ENCODE measurements at regions not wholly inside any gene's neighbourhood (a gene's known extent, or its start where the extent isn't known, plus 50 kb on each side); places are given as distances from the start of the nearest gene placed in this dataset.
"Not testable (repeated sequence)": the region's sequence is repeated elsewhere in the genome, so short reads cannot be mapped to it uniquely, and the experiment has no call there.

DNA sequence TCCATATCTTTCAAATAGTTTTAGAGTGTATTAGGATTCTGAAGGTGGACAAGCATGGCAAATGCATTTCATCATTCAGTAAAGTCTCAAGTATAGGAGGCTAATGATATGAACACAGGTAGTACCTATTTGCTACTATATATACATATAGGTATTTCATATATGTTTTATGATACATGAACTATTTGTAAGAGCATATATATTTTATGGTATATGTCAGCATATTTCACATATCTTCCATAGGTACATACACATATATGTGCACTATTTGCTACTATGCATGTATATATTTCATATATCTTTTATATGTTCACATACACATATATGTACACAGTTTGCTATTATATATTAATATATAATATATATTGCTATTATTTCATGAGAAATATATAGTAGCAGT is 1291.7 kb upstream of the MIR17HG start:
- intact Hi-C loops (cut with DNase I; ENCODE audit: low total_unique reads) (no loop called here), in situ Hi-C loops (cut with MboI; ENCODE audit: low pct_ligation_motif_present in 1 of 4, low pct_unique_long_range_greater_than_20kb in 1 of 4, low sequenced_read_pairs in 3 of 4) (no loop called here)
- H3K9me3 ChIP-seq: no peaks in the 10 kb centered on the region

DNA sequence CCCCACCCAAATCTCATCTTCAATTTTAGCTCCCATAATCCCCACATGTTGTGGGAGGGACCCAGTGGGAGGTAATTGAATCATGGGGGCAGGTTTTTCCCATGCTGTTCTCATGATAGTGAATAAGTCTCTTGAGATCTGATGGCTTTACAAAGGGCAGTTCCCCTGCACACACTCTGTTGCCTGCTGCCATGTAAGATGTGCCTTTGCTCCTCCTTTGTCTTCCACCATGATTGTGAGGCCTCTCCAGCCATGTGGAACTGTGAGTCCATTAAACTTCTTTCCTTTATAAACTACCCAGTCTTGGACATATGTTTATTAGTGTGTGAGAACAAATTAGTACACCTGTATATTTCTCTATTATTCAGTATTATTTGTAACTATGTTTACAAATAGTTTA is 1283.3 kb upstream of the MIR17HG start:
- H3K27me3 ChIP-seq; H3K4me1 ChIP-seq; H3K27ac ChIP-seq; H3K36me3 ChIP-seq; H3K9me3 ChIP-seq; DNase-seq; H3K4me3 ChIP-seq; intact Hi-C loops (cut with DNase I; ENCODE audit: low total_unique reads); in situ Hi-C loops (cut with MboI; ENCODE audit: low pct_ligation_motif_present in 1 of 4, low pct_unique_long_range_greater_than_20kb in 1 of 4, low sequenced_read_pairs in 3 of 4): not testable (repeated sequence)

More for the DNA sequence above, 1291.7 kb upstream of the MIR17HG start:
- Histone ChIP-seq H3K4me3 (no peak overlapping the region), H3K27me3 (no peaks in the 10 kb centered on the region), H3K27ac (no peak overlapping the region), H3K4me1 (no peaks in the 10 kb centered on the region), H3K36me3 (no peaks in the 10 kb centered on the region)
- no peak for DNase-seq
- no peak for TF ChIP-seq EP300 (IDR thresholded peaks at IDR 0.05; ENCODE audit: low read depth)
- TF ChIP-seq POLR2AphosphoS5 (IDR thresholded peaks at IDR 0.05): no peak
- no peak for TF ChIP-seq POLR2A (IDR thresholded peaks at IDR 0.05)
- TF ChIP-seq, protein P1, sequence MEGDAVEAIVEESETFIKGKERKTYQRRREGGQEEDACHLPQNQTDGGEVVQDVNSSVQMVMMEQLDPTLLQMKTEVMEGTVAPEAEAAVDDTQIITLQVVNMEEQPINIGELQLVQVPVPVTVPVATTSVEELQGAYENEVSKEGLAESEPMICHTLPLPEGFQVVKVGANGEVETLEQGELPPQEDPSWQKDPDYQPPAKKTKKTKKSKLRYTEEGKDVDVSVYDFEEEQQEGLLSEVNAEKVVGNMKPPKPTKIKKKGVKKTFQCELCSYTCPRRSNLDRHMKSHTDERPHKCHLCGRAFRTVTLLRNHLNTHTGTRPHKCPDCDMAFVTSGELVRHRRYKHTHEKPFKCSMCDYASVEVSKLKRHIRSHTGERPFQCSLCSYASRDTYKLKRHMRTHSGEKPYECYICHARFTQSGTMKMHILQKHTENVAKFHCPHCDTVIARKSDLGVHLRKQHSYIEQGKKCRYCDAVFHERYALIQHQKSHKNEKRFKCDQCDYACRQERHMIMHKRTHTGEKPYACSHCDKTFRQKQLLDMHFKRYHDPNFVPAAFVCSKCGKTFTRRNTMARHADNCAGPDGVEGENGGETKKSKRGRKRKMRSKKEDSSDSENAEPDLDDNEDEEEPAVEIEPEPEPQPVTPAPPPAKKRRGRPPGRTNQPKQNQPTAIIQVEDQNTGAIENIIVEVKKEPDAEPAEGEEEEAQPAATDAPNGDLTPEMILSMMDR (IDR thresholded peaks at IDR 0.05): no peak

DNA sequence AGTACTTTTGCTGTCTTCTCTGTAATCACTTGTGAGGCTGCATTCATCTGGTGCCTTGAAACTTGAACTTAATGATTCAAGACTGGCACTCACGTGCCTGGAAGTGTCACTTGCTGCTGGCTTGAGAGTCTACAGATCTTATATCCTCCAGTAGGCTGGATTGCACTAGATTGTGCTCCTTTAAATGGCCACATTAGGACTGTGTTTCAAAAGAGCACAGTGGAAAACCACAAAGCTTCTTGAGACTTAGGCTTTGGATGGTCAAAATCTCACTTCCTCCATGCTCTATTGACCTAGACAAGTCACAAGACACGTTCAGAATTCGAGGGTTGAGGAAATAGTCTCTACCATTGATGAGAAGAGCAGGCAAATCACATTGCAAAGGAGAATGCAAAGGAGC is 1278.8 kb upstream of the MIR17HG start:
- H3K9me3 ChIP-seq: no peaks in the 10 kb centered on the region
- no peaks in the 10 kb centered on the region for H3K36me3 ChIP-seq
- no peaks in the 10 kb centered on the region for H3K27me3 ChIP-seq
- TF ChIP-seq EP300 (IDR thresholded peaks at IDR 0.05; ENCODE audit: low read depth) (no peak), POLR2AphosphoS5 (IDR thresholded peaks at IDR 0.05) (no peak), POLR2A (IDR thresholded peaks at IDR 0.05) (no peak)
- TF ChIP-seq, protein P1 (IDR thresholded peaks at IDR 0.05): no peak
- in situ Hi-C loops (cut with MboI; ENCODE audit: low pct_ligation_motif_present in 1 of 4, low pct_unique_long_range_greater_than_20kb in 1 of 4, low sequenced_read_pairs in 3 of 4): no loop called here
- intact Hi-C loops (cut with DNase I; ENCODE audit: low total_unique reads): no loop called here
- DNase-seq: no peak
- no peak overlapping the region for H3K27ac ChIP-seq
- H3K4me3 ChIP-seq: no peak overlapping the region
- H3K4me1 ChIP-seq: no peaks in the 10 kb centered on the region
- 34 to 53% methylated on average over 3 of the region's 3 CpGs for WGBS, 2 donors (ENCODE audit: low coverage in 1 of 2)

DNA sequence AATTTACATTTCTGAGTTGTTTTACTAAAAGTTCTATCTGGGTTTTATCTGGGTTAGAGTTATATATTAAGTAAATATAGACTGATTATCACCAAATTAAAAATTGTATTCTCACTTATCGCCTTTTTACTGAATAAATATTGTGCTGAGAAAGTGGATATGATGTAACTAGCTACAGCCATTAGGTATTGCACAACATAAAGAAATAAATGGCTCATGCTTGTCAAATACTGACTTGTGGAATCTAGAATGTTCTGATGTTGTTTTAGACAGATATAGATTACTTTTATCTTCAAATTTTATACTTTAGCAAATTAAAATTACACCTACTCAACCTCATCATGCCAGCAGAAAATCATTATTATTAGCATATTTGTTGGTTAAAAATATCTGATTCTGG is 1277.1 kb upstream of the MIR17HG start:
- no peaks in the 10 kb centered on the region for H3K36me3 ChIP-seq
- intact Hi-C loops (cut with DNase I; ENCODE audit: low total_unique reads): no loop called here
- 68 to 81% methylated on average over 1 of the region's 1 CpG for WGBS, 2 donors (ENCODE audit: low coverage in 1 of 2)

More for the DNA sequence above, 1277.1 kb upstream of the MIR17HG start:
- Histone ChIP-seq H3K27ac (no peak overlapping the region), H3K4me1 (no peaks in the 10 kb centered on the region), H3K27me3 (no peaks in the 10 kb centered on the region), H3K9me3 (no peaks in the 10 kb centered on the region), H3K4me3 (no peak overlapping the region)
- TF ChIP-seq POLR2AphosphoS5 (IDR thresholded peaks at IDR 0.05) (no peak), POLR2A (IDR thresholded peaks at IDR 0.05) (no peak), EP300 (IDR thresholded peaks at IDR 0.05; ENCODE audit: low read depth) (no peak)
- TF ChIP-seq, protein P1 (IDR thresholded peaks at IDR 0.05): no peak
- in situ Hi-C loops (cut with MboI; ENCODE audit: low pct_ligation_motif_present in 1 of 4, low pct_unique_long_range_greater_than_20kb in 1 of 4, low sequenced_read_pairs in 3 of 4): no loop called here
- DNase-seq: no peak
